Dendritic cell treated with granulocyte-macrophage colony-stimulating factor and Interleukin-4, amounts not matched to agents 40 ng/mL and 50 ng/mL, for 4 days (primary cell): ENCODE measurements at regions not wholly inside any gene's neighbourhood (a gene's known extent, or its start where the extent isn't known, plus 50 kb on each side); places are given as distances from the start of the nearest gene placed in this dataset.
"Not testable (repeated sequence)": the region's sequence is repeated elsewhere in the genome, so short reads cannot be mapped to it uniquely, and the experiment has no call there.

Source experiments
- H3K27ac Mint-ChIP-seq: one replicate; pipeline ENCODE4 v1.8.0; 2022; ENCODE audit warnings: mild to moderate bottlenecking, mixed read lengths
- H3K27me3 Mint-ChIP-seq: one replicate; pipeline ENCODE4 v1.8.0; 2022; ENCODE audit warnings: mild to moderate bottlenecking, mixed read lengths
- H3K36me3 Mint-ChIP-seq: one replicate; pipeline ENCODE4 v1.8.0; 2022; ENCODE audit warnings: low read depth, mixed read lengths
- H3K4me1 Mint-ChIP-seq: one replicate; pipeline ENCODE4 v1.8.0; 2022; ENCODE audit warnings: low read depth, mixed read lengths
- H3K4me3 Mint-ChIP-seq: one replicate; pipeline ENCODE4 v1.8.0; 2022; ENCODE audit warnings: mild to moderate bottlenecking, moderate library complexity, mixed read lengths
- H3K9me3 Mint-ChIP-seq: one replicate; pipeline ENCODE4 v1.8.0; 2022; ENCODE audit warnings: mixed read lengths
- intact Hi-C: fragments of 100-400 bp; cut with micrococcal nuclease; formaldehyde crosslinking; loops from one replicate; pipeline ENCODE4 v1.15.0; 2022

DNA sequence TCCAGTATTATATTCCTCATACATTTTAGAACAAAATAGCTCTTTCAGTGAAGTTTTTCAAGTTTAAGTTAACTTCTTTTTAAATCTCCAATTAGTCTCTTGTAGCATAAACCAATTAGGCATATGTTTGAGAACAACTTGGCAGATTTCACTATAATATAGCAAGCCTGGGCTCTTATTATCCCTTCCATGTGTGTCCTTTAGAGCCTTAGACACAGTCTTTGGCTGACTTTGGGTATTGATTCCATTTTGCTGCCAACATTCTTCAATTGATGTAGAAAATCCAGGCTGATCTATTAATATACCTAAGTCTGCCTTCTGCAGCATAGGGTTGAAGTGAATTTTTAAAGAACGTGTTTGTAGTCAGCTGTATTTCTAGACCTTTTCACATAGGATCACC lies 179.1 kb upstream of the RPRM start:
- Mint-ChIP-seq H3K9me3 (peaks cover 12% of the 10 kb centered on the region), H3K27ac (no peak overlapping the region), H3K4me3 (no peak overlapping the region), H3K27me3 (no peaks in the 10 kb centered on the region), H3K4me1 (no peaks in the 10 kb centered on the region), H3K36me3 (no peaks in the 10 kb centered on the region)
- intact Hi-C loops: no loop called here

DNA sequence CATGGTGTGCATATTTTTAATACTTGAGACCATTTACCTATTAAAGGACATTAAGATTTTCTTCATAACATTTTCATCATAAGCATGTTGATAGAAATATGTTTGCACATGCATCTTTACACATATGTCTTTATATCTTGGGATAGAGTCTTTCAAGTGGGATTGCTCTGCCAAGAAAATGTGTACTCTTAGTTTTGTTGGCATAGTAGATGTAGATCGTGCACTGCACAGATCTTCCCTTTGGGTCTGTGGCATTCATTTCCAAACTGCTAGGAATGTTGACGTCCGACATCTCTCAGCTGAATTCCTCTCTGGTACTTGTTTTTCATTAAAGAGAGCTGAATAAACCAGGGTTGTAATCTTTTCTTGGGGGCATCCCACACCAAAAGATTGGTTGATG lies 183.2 kb upstream of the RPRM start:
- no peaks in the 10 kb centered on the region for H3K27me3 Mint-ChIP-seq
- no peaks in the 10 kb centered on the region for H3K4me1 Mint-ChIP-seq
- no peaks in the 10 kb centered on the region for H3K36me3 Mint-ChIP-seq
- no peak overlapping the region for H3K27ac Mint-ChIP-seq
- H3K9me3 Mint-ChIP-seq: peaks cover 27% of the 10 kb centered on the region
- intact Hi-C loops: no loop called here
- H3K4me3 Mint-ChIP-seq: no peak overlapping the region

DNA sequence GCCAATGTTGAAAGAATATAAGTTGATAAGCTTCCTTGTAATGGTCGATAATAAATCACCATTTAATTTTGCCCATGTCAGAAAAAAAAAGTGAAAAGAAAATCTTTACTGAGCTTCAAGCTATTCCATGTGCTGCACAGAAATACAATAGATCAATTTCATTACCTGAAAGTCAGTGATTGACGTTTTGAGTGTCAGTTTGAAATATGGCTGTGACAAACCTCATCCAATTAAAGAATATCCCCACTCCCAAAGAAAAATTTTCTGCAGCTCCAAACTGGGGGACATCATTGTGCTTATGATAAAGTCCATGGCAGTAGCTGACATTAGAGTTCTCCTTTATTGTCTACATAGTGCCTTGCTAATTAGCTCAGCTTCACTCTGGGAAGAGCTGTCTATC lies 184.8 kb upstream of the RPRM start:
- intact Hi-C loops: no loop called here
- peaks cover 26% of the 10 kb centered on the region for H3K9me3 Mint-ChIP-seq
- H3K4me3 Mint-ChIP-seq: no peak overlapping the region
- H3K27me3 Mint-ChIP-seq: no peaks in the 10 kb centered on the region
- no peaks in the 10 kb centered on the region for H3K4me1 Mint-ChIP-seq
- no peak overlapping the region for H3K27ac Mint-ChIP-seq
- H3K36me3 Mint-ChIP-seq: no peaks in the 10 kb centered on the region

DNA sequence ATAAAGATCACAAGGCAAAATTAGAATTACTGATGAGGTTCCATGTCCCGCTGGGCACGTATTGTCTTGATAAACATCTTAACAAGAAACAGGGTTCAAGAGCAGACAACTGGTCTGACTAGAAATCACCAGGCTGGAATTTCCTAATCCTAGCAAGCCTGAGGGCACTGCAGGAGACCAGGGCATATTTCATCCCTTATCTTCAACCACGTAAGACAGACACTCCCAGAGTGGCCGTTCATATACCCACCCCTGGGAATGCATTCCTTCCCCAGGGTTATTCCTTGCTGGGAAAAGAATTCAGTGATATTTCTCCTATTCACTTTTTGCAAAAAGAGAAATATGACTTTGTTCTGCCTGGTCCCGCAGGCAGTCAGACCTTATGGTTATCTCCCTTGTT lies 185.4 kb upstream of the RPRM start:
- H3K4me3 Mint-ChIP-seq, H3K36me3 Mint-ChIP-seq: not testable (repeated sequence)
- peaks cover 32% of the 10 kb centered on the region for H3K9me3 Mint-ChIP-seq

DNA sequence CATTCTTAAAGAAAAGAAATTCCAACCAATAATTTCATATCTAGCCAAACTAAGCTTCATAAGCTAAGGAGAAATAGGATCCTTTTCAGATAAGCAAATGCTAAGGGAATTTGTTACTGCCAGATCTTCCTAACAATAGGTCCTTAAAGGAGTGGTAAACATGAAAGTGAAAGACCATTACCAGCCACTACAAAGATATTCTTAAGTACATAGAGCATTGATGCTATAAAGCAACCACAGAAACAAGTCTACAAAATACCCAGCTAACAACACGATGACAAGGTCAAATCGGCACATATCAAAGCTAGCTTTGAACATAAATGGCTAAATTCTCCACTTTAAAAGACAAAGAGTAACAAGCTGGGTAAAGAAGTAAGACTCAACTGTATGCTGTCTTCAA lies 188.9 kb upstream of the RPRM start:
- H3K36me3 Mint-ChIP-seq: no peaks in the 10 kb centered on the region
- no peak overlapping the region for H3K27ac Mint-ChIP-seq
- no peaks in the 10 kb centered on the region for H3K27me3 Mint-ChIP-seq
- H3K4me1 Mint-ChIP-seq: no peaks in the 10 kb centered on the region
- intact Hi-C loops: no loop called here
- peaks cover 66% of the 10 kb centered on the region for H3K9me3 Mint-ChIP-seq
- H3K4me3 Mint-ChIP-seq: no peak overlapping the region

More for the DNA sequence above, 185.4 kb upstream of the RPRM start:
- intact Hi-C loops, H3K4me1 Mint-ChIP-seq, H3K27ac Mint-ChIP-seq, H3K27me3 Mint-ChIP-seq: not testable (repeated sequence)

DNA sequence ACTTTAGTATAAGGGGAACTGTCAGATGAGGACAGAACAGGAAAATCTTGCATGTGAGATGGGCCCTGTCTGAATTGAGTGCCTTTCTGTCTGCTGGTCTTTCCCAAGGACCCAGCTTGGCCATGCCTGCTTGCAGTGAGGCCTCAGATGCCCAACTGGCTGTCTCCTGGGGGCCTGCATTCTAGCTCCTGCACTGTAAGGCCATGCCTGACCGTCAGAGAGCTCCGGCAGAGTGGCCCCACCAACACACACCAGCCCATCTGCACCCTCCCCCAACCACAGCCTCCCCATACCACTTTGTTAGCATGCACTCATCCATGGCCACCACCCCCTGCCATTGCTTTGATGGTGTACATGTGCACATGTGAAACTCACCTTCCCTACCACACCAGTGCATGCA lies 190.4 kb upstream of the RPRM start:
- Mint-ChIP-seq H3K27me3 (no peaks in the 10 kb centered on the region), H3K27ac (no peak overlapping the region), H3K4me3 (no peak overlapping the region), H3K36me3 (no peaks in the 10 kb centered on the region), H3K4me1 (no peaks in the 10 kb centered on the region), H3K9me3 (peaks cover 75% of the 10 kb centered on the region)
- intact Hi-C loops: no loop called here

DNA sequence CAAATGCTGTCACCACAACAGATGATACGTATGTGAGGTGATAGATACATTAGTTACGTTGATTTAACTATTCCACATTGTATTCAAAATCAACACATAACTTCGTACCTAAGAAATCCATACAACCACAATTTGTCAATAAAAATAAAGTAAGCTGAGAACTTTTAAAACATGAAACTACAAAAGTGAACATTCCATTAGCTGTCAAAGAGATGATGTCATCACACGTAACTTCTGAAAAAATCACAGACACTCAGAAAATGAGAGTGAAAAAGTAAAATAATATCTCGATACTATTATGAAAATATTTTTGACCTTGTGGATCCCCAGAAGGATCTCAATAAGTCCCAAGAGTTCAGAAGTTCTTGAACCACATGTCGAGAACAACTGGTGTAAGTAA lies 161.6 kb upstream of the GALNT13 start:
- Mint-ChIP-seq H3K36me3 (no peaks in the 10 kb centered on the region), H3K4me1 (no peaks in the 10 kb centered on the region), H3K9me3 (peaks cover 24% of the 10 kb centered on the region), H3K27ac (no peak overlapping the region), H3K27me3 (no peaks in the 10 kb centered on the region), H3K4me3 (no peak overlapping the region)
- intact Hi-C loops: no loop called here

DNA sequence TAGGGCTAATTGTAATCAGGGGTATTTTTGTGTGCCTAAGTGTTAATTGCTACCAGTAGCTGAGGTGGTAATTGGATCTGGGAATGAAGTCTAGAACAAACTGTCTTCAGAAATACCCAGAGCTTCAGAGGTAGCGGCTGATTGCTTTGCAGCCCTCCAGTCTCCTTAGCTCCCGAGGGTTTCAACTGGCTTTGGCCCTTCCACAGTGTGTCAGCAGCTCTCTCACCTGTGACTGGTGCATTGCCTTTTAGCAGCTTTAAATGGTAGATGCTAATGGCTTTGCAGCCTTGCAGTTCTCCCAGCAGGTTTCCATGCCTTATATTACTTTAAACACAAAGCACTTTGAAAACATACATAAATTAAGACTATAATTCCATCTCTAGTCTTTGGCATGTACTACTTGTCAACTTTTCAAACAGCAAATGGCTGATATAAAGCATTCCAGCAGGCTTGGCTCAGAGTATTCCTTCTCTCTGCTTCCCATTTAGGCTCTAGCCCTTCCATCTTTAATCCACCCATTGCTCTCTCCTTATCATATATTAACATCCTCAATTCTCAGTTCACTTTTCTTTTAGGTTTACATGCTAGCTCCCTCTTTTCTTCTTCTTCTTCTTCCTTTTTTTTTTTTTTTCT lies 156.4 kb upstream of the GALNT13 start:
- H3K9me3 Mint-ChIP-seq: peaks cover 18% of the 10 kb centered on the region
- intact Hi-C loops: no loop called here
- H3K27ac Mint-ChIP-seq: no peak overlapping the region
- H3K27me3 Mint-ChIP-seq: no peaks in the 10 kb centered on the region
- no peaks in the 10 kb centered on the region for H3K36me3 Mint-ChIP-seq
- H3K4me1 Mint-ChIP-seq: no peaks in the 10 kb centered on the region
- H3K4me3 Mint-ChIP-seq: no peak overlapping the region

DNA sequence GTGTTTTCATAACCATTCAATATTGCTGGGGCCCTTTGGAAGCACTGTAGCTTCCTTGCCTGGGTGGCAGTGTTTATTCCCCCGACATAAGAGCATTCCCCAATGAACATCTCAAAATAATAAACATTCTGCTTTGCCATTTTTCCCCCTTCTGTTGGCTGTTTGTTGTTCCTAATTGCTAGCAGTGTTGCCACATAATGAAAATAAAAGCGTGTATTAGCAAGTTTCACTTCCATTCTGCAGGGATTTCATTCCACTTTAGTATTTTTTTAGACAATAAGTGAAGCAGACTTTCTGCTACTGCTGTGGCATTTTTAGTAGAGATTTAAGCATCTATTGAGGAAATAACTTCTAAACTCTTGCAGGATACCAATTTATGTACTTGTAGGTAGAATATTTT lies 154.7 kb upstream of the GALNT13 start:
- intact Hi-C loops: no loop called here

DNA sequence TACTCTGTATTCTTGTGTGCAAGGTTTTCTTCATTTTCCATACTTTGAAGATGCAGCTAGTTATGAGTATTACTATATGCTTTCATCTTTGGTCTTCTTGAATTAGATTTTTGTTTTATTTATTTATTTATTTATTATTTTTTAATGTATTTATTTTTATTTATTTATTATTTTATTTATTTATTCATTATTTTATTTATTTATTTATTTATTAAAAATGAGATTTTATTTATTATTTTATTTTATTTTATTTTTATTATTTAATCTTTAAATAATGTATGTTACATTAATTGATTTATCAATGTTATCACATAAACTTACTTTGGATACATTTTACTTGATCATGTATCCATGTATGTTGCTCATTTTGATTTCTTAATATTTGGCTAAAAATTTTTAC lies 132.3 kb upstream of the GALNT13 start:
- H3K36me3 Mint-ChIP-seq: no peaks in the 10 kb centered on the region
- no peak overlapping the region for H3K27ac Mint-ChIP-seq
- no peaks in the 10 kb centered on the region for H3K4me1 Mint-ChIP-seq
- H3K9me3 Mint-ChIP-seq: peaks cover 37% of the 10 kb centered on the region
- H3K4me3 Mint-ChIP-seq: no peak overlapping the region
- no peaks in the 10 kb centered on the region for H3K27me3 Mint-ChIP-seq
- intact Hi-C loops: no loop called here

More for the DNA sequence above, 154.7 kb upstream of the GALNT13 start:
- Mint-ChIP-seq H3K4me1 (no peaks in the 10 kb centered on the region), H3K36me3 (no peaks in the 10 kb centered on the region), H3K4me3 (no peak overlapping the region), H3K27ac (no peak overlapping the region), H3K27me3 (no peaks in the 10 kb centered on the region), H3K9me3 (peaks cover 18% of the 10 kb centered on the region)

DNA sequence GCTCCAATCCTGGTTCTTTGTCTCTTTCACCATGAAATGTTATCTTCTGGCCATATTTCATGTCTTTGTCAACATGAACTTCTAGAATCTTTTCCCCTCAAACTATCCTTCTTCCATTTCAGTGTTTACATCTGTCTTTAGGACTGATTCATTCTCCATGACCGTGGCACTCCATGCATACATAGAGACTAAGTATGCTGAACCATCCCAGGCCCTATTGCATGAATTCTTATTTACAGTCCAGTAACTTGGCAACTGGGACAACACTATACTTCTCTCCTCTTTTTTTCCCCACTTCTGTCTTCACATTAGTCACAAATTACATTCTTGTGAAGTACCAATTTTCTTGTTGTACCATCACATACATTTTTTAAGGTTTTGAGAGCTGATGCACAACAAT lies 109.8 kb upstream of the GALNT13 start:
- no peaks in the 10 kb centered on the region for H3K36me3 Mint-ChIP-seq
- H3K9me3 Mint-ChIP-seq: peaks cover 66% of the 10 kb centered on the region
- H3K27ac Mint-ChIP-seq: no peak overlapping the region
- H3K27me3 Mint-ChIP-seq: no peaks in the 10 kb centered on the region
- intact Hi-C loops: no loop called here
- no peak overlapping the region for H3K4me3 Mint-ChIP-seq
- no peaks in the 10 kb centered on the region for H3K4me1 Mint-ChIP-seq

DNA sequence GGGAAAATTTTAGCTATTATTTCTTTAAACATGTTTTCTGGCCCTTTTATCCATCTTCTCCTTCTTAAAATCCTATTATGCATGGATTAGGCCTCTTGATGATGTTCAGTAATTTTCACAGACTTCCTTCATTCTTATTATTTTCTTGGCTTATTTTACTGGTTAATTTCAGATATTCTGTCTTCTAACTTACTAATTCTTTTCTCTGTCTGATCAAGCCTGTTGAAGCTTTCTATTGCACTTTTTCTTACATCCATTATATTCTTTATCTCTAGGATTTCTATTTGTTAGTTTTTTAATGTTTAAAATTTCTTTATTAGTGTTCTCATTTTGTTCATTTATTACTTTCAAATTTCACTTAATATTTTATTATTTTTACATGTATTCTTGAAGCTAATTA lies 105.3 kb upstream of the GALNT13 start:
- H3K27me3 Mint-ChIP-seq: no peaks in the 10 kb centered on the region
- H3K9me3 Mint-ChIP-seq: peaks cover 88% of the 10 kb centered on the region
- H3K4me3 Mint-ChIP-seq: no peak overlapping the region
- H3K4me1 Mint-ChIP-seq: no peaks in the 10 kb centered on the region
- H3K36me3 Mint-ChIP-seq: no peaks in the 10 kb centered on the region
- H3K27ac Mint-ChIP-seq: no peak overlapping the region
- intact Hi-C loops: no loop called here

DNA sequence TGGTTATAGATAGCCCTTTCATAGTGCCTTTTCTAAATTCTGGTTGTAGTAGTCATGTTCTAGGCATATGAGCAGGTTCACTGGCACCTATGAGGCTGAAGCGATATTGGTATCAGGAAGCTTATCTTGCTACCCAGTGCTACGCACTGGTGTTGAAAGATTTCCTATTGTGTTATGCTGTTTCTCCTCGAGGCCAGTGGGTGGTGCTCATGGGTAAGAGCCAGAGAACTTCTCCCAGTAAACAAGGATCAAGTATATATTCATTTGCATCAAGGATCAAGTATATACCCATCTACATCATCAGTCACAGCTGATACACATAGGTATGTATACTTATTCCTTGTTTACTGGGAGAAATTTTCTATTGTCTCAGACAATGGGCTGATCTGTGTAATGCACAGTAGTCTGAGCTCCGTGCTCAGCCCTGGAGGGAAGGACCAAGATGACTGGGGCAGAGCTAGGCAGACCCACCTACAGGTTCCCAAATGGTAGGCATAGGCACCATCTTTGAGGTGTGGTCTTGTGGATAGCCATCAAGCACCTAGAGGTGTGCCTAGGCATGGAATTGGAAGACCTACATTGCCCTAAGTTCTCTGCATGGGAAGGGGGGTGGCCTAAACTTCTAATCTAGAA lies 101.2 kb upstream of the GALNT13 start:
- H3K27me3 Mint-ChIP-seq: no peaks in the 10 kb centered on the region
- no peaks in the 10 kb centered on the region for H3K4me1 Mint-ChIP-seq
- intact Hi-C loops: no loop called here
- peaks cover 63% of the 10 kb centered on the region for H3K9me3 Mint-ChIP-seq
- no peak overlapping the region for H3K4me3 Mint-ChIP-seq
- H3K27ac Mint-ChIP-seq: no peak overlapping the region
- H3K36me3 Mint-ChIP-seq: no peaks in the 10 kb centered on the region

DNA sequence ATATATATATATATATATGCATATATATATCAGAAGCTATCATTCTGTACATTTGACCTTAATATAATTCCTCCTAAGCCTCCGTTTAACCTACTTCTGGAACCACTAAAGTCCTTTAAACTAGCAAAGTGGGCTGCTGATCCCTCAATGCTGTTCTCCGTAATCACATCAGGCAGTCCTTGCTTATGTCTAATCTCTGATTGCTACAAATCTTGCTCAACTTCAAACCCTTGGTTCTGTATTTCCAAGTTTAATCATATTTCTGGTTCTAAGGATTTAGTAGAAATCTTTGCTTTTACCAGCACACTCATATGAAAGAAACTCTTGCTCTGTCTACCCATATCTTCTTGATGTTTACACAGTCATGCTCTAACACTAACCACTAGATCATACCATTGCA lies 91.5 kb upstream of the GALNT13 start:
- no peak overlapping the region for H3K4me3 Mint-ChIP-seq
- no peaks in the 10 kb centered on the region for H3K4me1 Mint-ChIP-seq
- peaks cover 37% of the 10 kb centered on the region for H3K9me3 Mint-ChIP-seq
- H3K27me3 Mint-ChIP-seq: no peaks in the 10 kb centered on the region
- no peaks in the 10 kb centered on the region for H3K36me3 Mint-ChIP-seq
- intact Hi-C loops: no loop called here
- no peak overlapping the region for H3K27ac Mint-ChIP-seq

DNA sequence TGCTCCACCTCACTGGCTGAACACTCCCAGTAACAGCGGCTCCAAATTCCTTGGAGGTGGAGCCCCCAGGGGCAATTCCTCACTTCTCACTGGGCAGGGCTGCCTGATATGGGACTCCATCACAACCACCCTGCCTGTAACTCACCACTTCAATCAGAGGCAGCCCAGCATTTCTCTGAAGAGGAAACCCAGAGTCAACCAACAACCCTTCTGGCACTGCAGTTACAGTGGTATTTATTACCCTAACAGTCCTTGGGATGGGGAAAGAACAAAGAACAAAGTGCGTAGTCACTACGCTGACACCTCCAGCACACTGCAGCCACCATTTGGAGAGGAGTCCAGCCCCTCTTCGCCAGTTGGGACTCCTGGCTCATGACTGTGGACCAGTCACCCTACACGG lies 85.7 kb upstream of the GALNT13 start:
- H3K4me3 Mint-ChIP-seq: no peak overlapping the region
- H3K9me3 Mint-ChIP-seq: peaks cover 61% of the 10 kb centered on the region
- no peak overlapping the region for H3K27ac Mint-ChIP-seq
- no peaks in the 10 kb centered on the region for H3K36me3 Mint-ChIP-seq
- intact Hi-C loops: no loop called here
- no peaks in the 10 kb centered on the region for H3K27me3 Mint-ChIP-seq
- no peaks in the 10 kb centered on the region for H3K4me1 Mint-ChIP-seq
